ENCODE measurements at regions not wholly inside any gene's neighbourhood (a gene's known extent, or its start where the extent isn't known, plus 50 kb on each side); places are given as distances from the start of the nearest gene placed in this dataset.

DNA sequence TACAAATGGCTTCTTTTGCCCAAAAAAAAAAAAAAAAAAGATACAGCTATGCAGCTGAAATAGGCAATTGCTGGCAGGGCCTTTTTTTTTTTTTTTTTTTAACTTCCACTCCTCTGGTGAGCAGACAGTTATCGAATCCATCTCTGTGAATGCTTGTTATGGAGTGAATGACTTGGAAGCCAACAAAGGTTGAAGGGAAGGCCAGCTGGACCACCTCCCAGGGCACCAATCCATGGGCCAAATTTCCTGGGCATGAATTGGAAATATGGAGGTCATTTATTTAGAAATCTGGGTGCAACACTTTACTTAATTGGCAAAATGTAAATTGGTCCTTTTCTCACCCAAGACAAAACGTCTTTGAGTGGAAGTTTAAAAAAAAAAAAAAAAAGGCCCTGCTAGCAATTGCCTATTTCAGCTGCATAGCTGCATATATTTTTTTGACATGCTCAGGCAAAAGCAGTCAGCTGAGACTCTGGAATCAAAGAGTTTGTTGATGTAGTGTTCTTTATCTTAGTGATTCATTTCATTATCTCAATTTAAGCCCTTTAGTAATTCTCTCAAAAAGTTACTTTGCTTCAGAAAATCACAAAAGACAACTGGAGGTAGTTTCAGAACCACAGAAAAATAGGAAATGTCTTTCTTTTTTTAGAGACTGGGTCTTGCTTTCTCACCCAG, 392.2 kb upstream of the KLF4 start:
- DNase-seq = no peak

- DNase-seq = no peak
Measured at GRCh38 chr9:107878462-107878861, 388.9 kb upstream of the KLF4 start.

GRCh38 chr9:107875571-107875980, 386.0 kb upstream of the KLF4 start:
- DNase-seq = no peak

- DNase-seq = no peak
Measured at GRCh38 chr9:107874591-107875369, 385.2 kb upstream of the KLF4 start.

DNA sequence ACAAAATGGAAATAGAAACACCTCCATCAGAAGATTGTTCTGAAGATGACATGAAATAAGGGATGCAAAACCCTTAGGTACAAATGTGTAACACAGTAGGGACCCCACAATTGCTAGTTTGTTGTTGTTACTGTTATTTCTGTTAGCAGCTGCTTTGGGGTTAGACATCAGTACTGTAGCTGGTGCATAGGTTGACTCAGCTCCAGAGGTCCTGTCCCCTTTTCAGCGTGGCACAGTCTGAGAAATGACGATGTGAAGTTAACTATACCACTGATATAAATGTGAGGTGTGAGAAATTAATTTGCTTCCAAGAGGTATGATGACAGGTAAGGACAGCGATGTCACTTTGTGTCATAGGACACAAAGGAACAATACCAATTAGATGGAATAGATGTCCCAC, 384.6 kb upstream of the KLF4 start:
- no peak for DNase-seq

DNA sequence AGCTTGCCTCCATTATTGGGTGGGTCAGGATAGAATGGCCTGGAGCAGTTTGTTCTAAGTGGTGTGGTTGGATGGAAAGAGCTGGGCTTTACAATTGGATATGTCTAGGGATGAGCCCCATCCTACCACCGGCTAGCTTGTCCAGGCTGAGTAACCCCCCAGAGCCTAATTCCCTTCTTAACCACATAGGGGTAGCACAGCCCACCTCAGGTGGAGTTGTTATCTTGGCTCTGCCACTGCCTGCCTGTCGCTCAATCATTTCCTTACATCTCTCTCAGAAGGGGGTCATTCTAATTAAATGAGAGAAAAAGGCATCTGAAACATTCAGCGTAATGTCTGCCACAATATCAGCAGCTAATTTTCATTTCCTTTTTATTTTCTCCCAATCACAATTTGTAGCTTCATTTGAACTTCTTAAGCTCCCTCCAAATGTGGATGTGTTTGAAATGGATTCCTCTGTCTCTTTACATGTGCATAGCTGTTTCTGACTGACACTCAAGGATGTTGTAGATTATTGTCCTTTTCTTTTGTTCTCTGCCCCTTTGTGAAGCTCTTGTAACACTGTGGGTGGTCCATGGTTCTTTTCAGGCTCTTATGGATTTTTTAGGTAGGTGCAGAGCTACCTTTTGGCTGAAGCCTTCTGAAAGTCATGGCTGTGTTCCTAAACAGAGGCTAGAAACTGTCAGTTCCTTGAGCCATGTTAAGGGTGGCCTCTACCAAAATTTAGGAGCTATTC, 383.1 kb upstream of the KLF4 start:
- DNase-seq = no peak

DNA sequence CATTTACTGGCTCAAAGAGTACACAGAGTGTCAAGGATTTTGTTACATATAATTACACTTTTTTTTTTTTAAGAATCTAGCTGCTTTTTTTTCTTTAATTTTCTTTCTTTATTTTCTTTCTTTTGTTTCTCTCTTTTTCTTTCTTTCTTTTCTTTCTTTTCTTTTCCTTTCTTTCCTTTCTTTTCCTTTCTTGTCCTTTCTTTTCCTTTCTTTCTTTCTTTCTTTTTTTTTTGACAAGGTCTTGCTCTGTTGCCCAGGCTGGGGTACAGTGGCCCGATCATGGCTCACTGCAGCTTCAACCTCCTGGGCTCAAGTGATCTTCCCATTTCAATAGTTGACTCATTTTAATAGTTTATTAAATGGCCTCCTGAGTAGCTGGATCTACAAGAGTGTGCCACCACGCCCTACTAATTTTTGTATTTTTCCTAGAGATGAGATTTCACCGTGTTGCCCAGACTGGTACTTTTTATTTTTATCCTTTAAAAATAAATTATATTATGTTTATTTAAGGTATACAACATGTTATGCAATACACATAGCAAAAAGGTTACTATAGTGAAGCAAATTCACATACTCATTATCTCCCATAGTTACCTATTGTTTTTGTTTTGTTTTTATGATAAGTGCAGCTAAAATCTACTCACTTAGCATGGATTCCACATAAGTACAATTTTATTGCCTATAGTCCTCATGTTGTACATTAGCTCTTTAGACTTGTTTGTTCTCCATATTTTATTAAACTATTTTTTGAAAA, 381.5 kb upstream of the KLF4 start:
- no peak for DNase-seq

DNA sequence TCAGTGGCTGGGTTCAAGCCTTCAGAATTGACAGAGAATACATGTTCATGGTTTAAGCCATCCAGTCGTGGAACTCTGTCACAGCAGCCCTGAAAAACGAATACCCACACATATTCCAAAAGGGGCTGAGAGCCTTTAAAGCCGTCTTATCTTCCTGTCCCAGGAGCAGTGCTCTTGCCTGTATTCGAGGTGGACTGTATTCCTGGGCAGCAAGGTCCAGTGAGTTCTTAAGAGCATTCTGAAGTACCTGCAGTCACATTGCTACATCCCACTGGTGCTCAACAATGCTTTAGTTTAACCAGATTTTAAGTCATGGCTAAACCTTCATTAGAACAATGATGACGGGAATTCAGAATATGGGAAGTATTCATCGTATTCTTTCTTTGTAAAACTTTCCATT, 380.7 kb upstream of the KLF4 start:
- DNase-seq = no peak

- DNase-seq = no peak
Measured at GRCh38 chr9:107869111-107869510, 379.5 kb upstream of the KLF4 start.

DNA sequence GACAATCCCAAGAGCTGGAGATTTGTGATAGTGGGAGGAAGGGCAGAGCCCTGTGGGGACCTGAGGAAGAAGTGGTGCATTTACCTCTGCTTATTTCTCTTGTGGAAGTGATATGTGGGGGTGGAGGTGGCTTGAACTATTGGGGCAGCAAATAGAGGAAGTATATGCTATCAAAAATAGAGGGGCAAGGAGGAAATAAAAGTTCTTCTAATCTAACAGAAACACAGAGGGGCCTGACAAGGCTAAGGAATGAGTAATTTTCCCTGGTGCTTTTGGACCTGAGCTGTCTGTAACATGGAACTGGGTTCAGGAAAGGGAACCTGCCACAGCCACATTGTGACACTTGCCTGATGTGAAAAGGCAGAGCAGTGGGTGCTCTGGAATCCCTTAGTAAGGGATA, 378.6 kb upstream of the KLF4 start:
- DNase-seq = no peak

DNA sequence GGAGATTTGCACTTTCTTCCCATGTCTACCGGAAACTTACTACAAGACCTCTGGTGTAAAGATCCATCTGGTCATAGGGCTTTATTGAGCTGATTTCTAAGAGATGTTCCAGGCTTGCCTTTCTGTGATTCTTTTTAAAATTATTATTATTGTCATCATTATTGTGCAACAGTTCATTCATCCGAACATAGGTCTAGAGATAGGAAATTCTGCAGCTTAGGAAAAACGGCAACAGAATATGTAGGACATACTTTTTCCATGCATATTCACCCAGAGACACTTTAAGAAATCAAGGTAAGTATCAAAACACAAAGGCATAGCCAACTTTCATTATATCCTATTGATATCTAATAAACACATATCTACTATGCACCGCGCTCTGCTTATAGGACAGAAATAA, 378.2 kb upstream of the KLF4 start:
- DNase-seq = no peak

- no peak for DNase-seq
Measured at GRCh38 chr9:107866711-107867311, 377.2 kb upstream of the KLF4 start.

- no peak for DNase-seq
Measured at GRCh38 chr9:107863396-107863795, 373.8 kb upstream of the KLF4 start.

- no peak for DNase-seq
Measured at GRCh38 chr9:107862881-107863280, 373.3 kb upstream of the KLF4 start.

DNA sequence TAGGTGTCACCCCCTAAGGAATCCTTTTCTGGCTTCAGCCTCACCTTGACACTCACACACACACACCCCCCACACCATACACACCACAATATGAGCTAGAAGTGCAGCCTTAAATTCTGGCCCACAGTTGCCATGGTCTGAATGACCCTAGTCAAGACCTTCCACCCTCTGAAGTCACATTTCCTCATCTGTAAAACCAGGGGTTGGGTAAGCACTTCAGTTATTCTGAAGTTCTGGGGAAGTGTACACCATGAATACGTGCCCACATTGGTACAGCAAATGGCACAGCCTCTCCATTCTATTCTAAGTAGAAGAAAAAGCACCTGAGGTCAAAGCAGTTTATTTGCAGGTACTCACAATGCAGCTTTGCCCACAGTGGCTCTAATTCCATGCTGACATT, 372.8 kb upstream of the KLF4 start:
- DNase-seq = no peak

GRCh38 chr9:107861075-107861474, 371.5 kb upstream of the KLF4 start:
- no peak for DNase-seq

DNA sequence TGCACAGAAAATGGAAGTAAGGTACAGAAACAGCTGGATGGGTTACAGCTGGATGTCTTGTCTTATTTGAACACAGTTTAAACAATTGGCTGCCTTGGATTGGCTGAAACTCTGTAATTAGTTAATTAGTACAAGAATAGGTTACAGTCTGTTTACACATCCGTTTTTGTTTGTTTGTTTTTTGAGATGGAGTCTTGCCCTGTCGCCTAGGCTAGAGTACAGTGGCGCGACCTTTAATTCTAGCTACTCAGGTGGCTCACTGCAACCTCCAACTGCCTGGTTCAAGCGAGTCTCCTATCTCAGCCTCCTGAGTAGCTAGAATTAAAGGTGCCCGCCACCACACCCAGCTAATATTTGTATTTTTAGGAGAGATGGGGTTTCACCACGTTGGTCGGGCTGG, 368.7 kb upstream of the KLF4 start:
- DNase-seq = no peak

- no peak for DNase-seq
Measured at GRCh38 chr9:107856633-107857032, 367.1 kb upstream of the KLF4 start.

DNA sequence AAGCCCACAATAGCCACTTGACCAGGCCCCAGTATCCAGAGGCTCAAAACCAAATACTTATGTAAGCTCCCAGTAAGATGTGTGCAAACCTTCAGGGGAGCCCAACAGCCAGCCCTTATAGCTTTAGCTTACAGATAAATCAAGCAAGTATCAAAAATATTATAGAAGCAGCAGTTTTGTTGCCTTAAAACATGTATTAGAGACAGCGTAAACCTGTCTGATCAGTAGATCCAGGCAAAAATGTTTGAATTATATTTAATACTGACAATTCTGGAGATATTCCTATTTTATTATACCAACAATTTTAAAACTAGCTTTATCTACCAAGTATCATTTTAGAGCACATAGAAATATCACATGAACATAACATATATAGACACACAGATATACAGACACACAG, 365.6 kb upstream of the KLF4 start:
- no peak for DNase-seq

GRCh38 chr9:107853461-107853860, 363.9 kb upstream of the KLF4 start:
- no peak for DNase-seq

DNA sequence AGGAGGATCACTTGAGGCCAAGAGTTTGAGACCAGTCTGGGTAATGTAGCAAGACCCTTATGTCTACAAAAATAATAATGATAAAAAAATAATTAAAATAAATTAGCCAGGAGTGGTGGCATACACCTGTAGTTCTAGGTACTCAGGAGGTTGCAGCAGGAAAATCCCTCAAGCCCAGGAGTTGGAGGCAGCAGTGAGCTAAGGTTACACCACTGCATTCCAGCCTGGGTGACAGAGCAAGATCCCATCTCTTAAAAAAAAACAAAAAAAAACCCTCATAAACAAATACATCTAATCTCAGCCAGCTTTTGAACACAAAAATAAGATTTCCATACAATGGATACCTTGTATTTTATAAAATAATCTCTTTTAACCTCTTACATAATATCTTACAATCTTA, 363.3 kb upstream of the KLF4 start:
- no peak for DNase-seq

- DNase-seq = no peak
Measured at GRCh38 chr9:107850653-107851052, 361.1 kb upstream of the KLF4 start.

Measured in CD4-positive, alpha-beta T cell treated with Interleukin-4 for 4 hours (primary cell).